GM18498 (cell line): ENCODE measurements at regions not wholly inside any gene's neighbourhood (a gene's known extent, or its start where the extent isn't known, plus 50 kb on each side); places are given as distances from the start of the nearest gene placed in this dataset.
"Not testable (repeated sequence)": the region's sequence is repeated elsewhere in the genome, so short reads cannot be mapped to it uniquely, and the experiment has no call there.

Experiments
- ATAC-seq: cut with Tn5 transposase; IDR thresholded peaks from one replicate; pipeline ENCODE4 v1.9.1; 2021; ENCODE audit warnings: mild to moderate bottlenecking, moderate library complexity; ENCODE audit not compliant: unreplicated experiment

DNA sequence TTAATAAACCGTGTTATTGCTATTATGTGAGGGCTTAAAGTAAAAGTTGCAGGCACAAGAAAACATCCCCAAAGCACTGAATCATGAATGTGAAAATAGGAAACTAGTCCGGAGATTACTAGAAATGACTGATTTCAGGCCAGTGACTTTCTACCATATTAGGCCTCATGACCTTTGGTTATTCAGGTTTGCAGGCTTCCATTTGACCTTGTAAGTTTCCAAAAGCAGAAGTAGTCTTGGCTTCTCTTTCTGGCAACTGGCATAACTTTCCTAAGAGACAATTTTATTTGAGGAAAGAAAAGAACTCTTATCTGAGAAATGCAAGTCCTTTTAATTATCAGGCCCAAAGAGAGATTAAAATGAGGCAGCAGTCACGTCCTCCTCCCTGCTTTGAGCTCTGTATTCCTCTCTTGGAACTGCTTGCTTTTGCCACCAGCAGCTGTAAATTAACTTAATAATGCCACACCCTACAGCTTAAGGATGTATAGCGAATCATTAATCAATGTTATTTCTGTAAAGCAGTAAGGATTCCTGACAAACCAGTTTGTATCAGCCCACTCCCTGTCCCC is 225.0 kb upstream of the FAM240B start:
- not testable (repeated sequence) for ATAC-seq

DNA sequence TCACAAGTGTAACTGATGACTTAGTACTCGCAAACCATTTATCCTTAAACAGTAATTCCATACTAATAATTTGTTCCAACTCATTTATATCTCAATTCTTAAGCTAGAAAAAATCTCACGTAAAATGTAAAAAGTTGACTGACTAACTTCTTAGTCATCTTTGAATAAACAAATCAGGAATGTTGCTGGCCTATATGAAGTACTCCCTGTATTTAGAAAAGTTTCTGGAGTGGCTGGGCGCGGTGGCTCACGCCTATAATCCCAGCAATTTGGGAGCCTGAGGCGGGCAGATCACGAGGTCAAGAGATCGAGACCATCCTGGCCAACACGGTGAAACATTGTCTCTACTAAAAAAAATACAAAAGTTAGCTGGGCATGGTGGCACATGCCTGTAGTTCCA is 220.6 kb upstream of the FAM240B start:
- ATAC-seq = not testable (repeated sequence)

DNA sequence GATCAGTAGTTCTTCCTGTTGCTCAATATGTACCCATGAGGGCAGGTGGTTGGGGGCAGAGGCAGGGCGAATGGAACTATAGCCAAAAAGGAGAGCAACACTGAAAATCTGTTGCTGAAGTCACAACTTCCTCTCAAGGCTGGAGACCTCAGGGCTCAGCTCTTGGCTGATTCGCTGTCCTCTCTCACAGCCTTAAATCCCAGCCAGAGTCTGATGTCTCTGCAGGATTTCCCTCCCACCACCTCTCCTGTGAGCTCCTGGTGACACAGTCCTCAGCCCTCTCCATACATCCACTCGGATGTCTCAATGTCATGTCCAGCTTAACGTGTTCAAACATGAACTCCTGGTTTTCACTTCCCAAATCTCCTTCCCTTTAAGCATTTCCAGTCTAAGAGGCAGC is 218.7 kb upstream of the FAM240B start:
- not testable (repeated sequence) for ATAC-seq

DNA sequence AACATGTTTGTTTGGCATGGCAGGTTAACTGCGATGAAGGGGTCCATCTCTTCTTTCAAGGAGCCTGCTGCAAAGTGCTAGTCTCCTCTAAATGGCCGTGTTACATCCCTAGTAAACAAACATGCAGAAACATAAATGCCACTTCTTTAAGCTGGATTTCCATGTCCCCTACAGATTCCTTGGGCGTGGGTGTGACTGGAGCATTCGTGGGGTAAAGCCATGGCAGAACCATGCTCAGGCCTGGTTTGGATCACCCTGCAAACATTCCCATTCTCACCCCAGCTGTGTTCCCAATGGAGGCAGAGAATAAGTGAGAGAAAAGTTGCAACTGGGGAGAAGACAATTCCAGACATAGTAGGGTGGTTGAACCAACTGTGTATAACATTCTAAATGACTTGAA is 208.0 kb upstream of the FAM240B start:
- not testable (repeated sequence) for ATAC-seq

DNA sequence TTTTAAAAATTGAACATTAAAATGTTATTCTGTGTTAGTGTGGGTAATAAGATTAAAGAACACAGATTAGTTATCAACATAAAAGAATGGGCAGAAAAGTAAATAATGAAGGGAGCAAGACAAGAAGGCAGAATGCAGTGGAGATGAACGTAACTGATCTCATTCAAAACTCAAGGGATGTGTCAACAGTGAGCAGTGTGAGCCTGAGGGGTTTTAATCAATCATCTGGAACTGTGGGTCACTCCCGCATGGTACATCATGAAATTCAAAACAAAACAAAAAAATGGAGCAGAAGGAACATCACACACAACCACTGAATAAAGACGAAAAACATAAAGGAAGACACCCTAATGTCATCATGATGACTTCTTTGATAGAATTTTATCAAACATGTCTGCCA is 206.6 kb upstream of the FAM240B start:
- not testable (repeated sequence) for ATAC-seq

DNA sequence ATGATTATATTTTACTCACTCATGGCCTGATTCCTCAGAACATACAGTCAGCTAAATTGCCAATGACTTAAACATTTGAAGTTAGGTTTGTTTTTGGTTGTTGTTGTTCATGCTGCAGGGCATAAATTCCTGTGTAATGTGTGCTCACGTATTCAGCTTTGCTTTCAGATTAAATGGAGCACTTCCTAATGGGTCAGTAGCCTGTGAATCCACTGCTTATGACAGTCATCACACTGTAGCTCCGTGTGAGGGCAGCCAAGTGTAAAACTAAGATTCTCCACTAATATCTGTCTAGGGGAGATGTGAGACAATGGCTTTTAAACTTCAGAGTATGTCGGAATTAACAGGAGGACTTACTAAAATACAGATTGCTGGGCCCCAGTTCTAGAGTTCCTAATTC is 201.3 kb upstream of the FAM240B start:
- ATAC-seq = not testable (repeated sequence)

DNA sequence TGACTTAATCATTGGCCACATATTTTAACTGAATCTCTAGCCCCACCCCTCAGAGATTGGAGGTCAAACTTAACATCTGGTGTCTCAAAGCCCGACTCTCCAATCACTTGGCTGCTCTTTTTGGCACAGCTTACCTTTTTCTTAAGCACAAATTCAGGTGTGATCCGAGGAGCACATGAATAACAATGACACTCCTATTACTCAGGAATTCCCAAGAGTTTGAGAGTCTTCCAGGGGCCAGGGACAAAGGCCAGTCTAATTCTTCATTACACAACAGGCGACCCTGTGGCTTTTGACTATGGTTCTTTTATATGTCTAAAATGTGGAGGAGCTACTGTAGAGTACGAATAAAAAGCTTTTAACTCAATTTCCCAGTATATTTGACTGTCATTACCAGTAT is 190.7 kb upstream of the FAM240B start:
- not testable (repeated sequence) for ATAC-seq

DNA sequence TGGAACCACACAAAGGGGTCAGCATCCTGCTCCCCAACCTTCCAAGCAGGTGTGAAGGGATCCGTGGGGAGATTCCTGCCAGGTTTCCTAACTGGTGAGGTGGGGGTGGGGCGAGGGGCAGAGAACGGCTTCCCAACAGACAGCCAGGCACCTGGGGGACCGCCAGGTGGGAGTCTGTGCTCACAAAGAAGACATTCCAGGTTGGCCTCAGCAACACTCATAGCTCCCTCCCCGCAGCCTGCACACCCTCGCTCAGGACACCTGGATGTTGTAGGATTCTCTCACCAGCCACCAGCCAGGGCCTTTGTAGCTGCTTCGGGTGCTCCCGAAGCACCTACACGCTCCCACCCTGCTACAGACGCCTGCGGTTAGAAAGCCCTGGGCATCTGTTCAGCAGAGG is 184.8 kb upstream of the FAM240B start:
- not testable (repeated sequence) for ATAC-seq

DNA sequence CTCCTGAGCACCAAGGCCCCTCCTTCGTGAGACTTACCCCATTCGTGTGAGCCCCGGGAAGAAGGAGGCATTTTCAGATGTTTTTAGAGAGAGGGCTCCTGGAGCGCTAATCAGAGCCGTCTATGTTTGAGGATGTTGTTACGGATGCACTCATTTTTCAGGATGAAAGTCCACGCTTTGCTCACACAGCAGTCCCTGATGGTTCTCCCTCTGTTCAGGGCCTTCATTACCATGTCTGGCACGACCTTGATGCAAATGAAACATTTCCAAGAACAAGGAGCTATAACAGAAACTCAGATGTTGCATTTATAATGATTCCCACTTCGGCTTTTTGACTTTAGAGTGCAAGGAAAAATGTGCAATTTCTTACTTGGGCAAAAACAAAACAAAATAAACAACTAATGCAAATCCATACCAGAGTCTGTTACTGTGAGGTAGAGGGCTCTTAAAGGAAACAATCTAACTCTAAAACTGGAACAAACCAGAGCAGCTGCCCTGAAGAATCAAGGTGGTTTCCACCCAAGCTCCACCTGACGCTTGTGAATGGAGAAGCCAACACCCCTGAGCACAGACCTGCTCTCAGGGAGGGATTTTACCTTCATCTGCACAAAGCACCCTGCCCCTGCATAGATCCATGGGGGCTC is 181.7 kb upstream of the FAM240B start:
- not testable (repeated sequence) for ATAC-seq

DNA sequence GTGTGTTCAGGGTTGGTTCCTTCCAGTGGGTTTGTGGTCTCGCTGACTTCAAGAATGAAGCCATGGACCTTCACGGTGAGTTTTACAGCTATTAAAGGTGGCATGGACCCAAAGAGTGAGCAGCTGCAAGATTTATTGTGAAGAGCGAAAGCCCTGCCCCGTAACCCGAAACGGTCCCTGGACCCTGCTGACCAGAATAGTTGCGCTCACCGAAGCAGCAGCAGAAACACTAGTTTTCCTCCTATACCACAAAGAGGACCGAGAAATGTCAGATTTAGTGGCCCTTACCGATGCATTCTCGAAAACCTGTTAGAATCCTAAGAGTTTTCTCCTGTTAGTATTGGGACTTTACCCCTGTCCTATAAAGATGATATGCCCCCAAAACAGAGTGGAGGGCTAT is 176.5 kb upstream of the FAM240B start:
- ATAC-seq = not testable (repeated sequence)

DNA sequence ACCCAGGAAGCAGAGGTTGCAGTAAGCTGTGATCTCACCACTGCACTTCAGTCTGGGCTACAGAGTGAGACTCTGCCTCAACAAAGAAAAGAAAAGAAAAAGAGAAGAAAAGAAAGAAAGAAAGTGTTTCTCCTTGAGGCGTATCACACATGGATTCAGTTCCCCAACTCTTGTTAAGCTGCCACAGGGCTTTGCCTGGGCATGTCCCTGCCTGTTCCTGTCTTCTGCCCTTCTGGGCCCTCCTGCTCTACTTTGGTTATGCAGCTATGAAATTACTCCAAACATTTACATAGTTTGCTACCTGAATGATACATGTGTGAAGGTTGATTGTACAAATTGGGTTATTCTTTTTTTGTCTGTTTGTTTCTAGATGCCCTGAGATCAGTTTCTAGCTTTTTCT is 175.3 kb upstream of the FAM240B start:
- ATAC-seq = peak; percentile 87

DNA sequence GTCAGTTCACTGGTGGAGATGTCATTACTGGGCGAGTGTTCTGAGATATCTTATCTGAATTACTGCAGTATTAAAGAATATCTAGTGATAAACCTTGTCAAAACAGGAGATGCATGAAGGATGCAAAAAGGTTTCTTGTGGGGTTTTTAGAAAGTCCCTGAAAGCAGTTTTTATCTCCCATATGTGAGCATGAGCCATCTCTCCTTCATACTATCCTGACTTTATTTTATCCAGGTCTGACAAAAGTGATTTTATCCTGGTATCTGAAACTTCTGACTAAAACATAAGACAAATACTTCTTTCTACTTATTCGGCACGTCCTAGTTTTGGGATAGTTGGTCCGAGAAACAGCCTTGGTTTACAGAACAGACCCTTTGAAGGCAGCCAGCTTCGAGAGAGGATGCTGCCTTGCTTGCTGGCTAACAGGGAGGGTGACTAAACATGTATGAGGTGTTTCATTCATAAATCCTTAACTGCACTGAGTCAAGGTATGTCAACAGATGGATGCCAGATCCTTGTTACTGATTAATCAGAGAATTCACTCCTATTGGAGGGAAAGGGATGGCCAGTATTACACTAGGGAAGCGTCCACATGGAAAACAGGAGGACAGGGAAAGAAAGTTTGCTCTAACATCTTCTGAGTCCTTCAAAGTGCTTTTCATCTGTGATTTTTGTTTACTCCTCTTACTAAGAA is 172.8 kb upstream of the FAM240B start:
- ATAC-seq = not testable (repeated sequence)

DNA sequence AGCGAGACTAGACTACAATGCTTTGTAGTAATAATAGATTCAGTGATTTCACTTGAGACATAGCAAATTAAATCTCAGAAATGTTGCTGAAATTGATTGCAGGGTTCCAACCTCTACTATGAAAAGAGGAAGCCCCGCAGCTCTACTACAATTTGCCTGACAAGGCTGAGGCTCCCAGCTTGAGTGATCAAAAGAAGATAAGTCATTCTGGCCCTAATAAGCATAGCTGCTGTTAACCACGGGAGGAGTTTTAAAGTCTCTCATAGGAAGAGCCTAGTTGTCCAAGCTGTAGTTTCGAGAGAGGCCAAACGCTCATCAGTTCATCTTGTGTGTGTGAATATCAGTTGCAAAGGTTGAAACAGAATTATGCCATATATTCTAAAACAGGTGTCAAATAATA is 166.1 kb upstream of the FAM240B start:
- ATAC-seq = not testable (repeated sequence)

DNA sequence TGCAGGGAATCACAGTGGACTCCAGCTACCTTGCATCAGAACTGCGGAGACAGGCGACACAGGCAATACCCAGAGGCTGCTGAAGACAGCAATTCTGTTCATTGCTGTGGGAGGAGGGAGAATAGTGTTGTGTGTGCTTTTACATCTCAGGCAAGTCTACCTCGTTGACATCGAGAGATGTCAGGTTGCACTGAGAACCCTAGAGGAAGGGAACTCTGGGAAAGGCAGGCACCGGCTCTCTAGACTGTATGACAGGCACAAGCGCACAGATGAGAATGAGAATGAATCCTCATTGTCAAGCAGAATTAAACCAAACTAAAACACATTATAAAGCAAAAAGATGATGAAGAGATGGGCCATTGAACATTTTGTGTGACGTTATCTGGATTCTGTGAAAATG is 155.7 kb upstream of the FAM240B start:
- not testable (repeated sequence) for ATAC-seq

DNA sequence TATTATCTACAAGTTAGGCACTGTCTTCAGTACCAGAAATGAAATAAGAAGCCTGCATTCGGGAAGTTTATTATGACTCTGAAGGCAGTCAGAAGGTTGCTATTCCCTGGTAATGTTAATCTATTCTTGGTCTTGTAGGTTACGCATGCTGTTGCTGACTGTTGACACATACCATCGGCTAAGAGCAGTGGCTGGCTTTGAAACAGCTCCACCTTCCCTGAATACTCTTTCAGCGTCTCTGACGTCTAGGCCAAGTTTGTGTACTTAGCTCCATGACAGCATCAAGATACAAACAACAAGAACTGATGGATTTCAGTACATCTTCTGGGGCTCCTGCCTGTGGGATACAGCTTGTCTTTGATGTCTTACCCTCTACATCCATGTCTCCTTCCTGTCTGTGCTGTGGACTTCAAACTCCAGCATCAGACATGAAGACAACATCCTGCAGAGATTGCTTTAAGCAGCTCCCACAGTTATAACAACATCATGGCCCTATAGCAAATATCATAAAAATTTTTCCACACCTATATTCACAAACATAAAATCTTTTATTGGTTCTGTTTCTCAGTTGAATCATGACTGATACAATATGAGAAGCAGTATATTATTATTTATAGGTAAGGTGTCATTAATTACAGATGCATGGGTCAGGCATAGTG is 151.5 kb upstream of the FAM240B start:
- not testable (repeated sequence) for ATAC-seq

DNA sequence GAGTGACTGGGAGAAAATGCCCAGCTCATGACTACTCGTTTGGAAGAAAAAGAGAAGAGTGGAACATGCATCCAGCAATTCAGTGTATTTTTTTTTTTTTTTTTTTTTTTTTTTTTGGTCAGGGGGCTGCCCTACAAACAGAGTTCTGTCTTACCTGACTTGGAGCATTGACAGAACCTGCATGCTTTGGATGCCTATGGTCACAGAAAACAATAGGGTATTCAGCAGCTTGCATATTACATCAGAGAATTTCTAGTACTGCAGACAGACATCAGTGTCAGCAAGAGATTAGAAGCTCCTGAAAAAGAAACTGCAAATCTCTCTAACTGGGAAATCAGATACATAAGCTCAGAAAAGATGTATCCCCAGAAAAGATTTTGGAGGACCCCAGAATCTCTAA is 139.9 kb upstream of the FAM240B start:
- not testable (repeated sequence) for ATAC-seq

DNA sequence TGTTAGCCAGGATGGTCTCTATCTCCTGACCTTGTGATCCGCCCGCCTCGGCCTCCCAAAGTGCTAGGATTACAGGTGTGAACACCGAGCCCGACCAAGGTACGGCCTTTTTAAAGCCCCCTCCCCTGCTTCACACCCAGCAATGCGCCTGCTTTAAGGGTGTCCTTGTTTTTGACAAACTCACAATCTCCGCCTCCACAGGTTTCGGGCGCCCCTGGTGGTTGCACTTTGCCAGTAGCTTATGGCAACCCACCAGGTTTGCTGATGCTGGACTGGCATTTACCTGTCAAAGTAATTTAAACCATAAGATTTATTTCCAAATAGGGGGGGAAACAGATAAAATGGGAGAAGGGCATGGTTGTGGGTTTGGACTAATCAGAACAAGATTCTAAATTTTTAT is 129.0 kb upstream of the FAM240B start:
- not testable (repeated sequence) for ATAC-seq

DNA sequence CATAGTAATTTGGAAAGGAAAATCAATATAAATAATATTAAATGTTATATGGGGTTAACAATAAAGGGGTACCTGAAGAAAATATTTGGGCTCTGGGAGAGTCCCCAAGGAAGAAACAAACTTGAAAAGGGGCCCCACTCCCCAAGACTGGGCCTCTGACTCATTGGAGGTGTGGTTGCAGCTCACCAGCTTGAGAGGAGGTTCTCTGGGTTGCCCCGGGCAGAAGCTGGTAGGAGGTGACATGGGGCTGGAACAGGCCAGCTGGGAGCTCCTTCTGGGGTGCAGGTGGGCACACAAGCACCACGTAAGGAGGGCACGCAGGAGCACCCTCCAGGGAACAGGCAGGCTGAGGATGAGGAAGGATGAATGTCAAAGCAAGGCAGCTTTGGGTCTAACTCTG is 120.3 kb upstream of the FAM240B start:
- ATAC-seq = not testable (repeated sequence)

DNA sequence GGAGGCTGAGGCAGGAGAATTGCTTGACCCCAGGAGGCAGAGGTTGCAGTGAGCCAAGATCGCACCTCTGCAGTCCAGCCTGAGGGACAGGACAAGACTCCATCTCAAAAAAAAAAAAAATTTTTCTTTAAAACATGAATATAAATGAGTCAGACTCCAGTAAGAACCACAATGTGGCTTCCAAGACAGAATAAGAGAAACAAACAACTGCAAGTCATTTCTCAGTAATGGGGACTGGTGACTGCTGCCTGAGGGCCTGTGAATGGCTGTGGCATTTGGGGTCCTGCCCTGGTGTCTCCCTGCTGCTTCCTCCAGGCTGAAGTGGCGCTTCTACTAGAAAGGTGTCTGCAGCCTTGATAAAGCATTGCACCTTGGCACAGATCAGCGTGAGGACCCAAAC is 113.8 kb upstream of the FAM240B start:
- ATAC-seq = not testable (repeated sequence)

DNA sequence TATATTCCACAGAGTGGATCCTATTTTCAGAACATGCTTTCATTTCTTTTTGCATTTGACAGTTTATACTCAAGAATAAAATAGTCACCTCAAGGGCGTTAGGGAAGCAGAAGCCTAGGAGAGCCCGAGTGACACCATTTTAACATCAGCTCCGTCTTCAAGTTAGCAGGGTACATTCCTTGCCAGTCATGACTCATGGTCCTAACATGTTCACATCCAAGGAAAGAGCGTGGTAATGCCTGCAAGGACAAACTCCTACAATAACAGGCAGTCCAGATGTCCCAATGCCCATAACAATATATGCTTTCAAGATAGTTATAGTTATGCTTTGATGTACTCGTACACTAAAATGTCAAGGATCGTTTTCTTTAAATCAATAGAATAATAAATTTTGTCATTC is 93.9 kb upstream of the FAM240B start:
- not testable (repeated sequence) for ATAC-seq

DNA sequence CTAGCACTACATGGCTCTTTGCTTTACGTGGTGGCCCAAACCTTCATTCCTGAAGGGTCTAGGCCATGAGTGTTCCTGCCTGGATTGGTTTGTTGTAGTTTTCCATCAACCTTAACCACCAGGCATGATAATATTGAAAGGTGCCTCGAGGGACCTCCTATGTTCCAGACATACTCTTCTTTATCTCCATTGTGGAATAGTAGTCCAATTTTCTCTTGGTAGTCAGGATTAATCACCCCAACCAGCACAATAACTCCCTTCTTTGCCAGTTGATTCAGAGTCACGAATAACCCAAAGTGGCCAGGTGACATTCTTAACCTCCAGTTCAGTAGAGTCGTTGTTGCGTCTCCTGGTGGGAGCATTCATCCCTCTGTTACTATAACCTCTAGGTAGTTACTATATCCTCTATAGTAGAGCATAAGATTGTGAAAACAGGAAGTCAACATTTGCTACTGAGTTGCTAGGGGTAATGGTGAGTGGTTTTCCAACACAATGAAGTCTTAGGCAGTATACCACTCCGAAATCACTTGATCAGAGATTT is 88.1 kb upstream of the FAM240B start:
- not testable (repeated sequence) for ATAC-seq
